Fibroblast of pulmonary artery (primary cell): ENCODE measurements at regions not wholly inside any gene's neighbourhood (a gene's known extent, or its start where the extent isn't known, plus 50 kb on each side); places are given as distances from the start of the nearest gene placed in this dataset.

Source experiments
- DNase-seq: peaks from one replicate; pipeline ENCODE4 v3.0.0-alpha.2; 2010; ENCODE audit warnings: low read depth
- H3K4me3 ChIP-seq: replicated peaks from 2 replicates; pipeline ENCODE4 v1.5.1; 2011; ENCODE audit warnings: low read depth, mild to moderate bottlenecking, control low read depth, low read length, moderate library complexity
- TF ChIP-seq, protein P1 (sequence below): IDR thresholded peaks from 2 replicates; pipeline ENCODE4 v1.5.1; 2011; ENCODE audit warnings: mild to moderate bottlenecking, control low read depth, low read length, inconsistent platforms; ENCODE audit errors: missing control alignments

DNA sequence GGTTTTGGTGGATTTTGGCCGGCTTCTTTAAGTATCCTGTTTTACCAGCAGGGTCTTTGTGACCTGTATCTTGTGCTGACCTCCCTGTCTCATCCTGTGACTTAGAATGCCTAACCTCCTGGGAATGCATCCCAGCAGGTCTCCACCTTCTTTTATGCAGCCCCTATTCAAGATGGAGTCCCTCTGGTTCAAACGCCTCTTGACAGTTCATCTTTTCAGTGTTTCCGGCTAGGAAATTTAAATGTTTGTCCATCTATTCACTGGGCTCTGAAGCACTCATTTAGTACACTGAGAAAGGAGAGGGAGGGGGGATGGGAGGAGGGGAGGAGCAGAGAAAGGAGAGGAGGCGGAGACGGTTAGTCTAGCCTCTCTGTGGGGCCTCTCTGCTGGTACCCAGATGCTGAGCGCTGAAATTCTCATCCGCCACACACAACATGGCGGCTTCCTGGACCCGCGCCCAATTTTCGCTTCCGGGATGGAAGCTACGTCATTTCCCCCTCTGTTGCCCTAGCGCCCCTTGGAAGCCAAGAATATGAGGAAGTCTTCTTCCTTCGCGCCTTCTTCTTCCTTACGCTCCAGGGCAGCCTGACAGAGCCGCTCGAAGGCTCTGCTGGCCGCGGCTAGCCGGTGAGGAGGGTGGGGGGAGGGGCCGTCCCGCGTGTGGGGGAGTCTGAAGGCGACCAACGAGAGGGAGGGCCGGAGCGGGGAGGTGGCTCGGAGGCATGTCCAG, 69.0 kb upstream of the SYT13 start:
- TF ChIP-seq, protein P1, sequence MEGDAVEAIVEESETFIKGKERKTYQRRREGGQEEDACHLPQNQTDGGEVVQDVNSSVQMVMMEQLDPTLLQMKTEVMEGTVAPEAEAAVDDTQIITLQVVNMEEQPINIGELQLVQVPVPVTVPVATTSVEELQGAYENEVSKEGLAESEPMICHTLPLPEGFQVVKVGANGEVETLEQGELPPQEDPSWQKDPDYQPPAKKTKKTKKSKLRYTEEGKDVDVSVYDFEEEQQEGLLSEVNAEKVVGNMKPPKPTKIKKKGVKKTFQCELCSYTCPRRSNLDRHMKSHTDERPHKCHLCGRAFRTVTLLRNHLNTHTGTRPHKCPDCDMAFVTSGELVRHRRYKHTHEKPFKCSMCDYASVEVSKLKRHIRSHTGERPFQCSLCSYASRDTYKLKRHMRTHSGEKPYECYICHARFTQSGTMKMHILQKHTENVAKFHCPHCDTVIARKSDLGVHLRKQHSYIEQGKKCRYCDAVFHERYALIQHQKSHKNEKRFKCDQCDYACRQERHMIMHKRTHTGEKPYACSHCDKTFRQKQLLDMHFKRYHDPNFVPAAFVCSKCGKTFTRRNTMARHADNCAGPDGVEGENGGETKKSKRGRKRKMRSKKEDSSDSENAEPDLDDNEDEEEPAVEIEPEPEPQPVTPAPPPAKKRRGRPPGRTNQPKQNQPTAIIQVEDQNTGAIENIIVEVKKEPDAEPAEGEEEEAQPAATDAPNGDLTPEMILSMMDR, result no peak
- H3K4me3 ChIP-seq, result peak overlapping the region; percentile 50
- peak; percentile 61 for DNase-seq

DNA sequence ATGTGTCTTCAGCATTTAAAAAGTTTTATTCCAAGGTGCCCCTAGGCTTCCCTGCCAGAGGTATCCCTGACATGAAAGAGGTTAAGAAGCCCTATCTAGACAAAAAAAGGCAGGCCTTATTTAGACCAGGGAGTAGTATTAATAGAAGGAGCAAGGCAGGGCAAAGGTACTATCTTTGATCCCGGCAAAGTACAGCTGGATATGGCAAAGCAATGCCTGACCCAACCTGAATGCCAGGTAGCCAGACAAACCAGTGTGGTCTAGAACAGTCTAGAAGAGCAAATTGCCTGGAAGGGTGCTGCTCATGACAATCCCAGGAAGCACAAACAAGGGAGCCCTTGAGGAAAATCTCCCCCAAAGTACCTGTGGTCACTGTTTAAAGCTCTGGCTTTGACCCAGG, 62.6 kb upstream of the SYT13 start:
- TF ChIP-seq, protein P1, result no peak
- no peak for DNase-seq

DNA sequence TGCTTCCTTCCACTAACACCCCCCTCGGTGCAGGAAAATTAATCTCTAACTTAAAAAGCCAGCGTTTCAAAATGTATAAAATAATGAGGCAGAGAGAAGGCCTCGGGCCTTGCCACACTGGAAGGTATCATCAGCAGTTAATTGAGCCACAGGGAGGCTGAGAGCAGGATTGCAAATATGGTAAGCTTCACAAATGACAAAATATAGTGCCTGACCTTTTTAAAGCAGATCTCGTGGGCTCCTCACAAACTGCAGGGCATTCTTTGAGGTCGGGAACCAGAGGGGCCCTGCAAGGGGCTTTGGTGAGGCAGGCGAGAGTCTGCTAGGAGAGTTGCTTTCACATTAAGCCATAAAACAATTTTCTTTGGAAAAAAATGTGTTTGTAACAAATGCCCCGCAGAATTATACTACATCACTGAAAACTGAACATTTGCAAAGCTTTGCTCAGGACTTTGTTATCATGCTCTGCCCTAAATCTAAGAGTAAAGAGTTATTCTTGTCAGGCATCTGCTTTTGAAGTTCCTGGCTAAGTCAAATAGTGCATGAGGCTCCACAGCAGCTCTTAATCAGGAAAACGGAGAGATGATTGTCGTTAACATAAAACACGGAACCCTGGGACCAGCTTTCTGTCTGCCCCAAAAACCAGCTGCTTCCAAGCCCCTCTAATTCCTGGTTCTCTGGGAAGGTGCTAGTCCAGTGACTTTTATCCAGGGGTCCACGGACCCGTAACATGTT, 61.4 kb upstream of the SYT13 start:
- TF ChIP-seq, protein P1, result no peak
- DNase-seq, result no peak
- H3K4me3 ChIP-seq, result no peak overlapping the region

More for the DNA sequence above, 62.6 kb upstream of the SYT13 start:
- no peak overlapping the region for H3K4me3 ChIP-seq

DNA sequence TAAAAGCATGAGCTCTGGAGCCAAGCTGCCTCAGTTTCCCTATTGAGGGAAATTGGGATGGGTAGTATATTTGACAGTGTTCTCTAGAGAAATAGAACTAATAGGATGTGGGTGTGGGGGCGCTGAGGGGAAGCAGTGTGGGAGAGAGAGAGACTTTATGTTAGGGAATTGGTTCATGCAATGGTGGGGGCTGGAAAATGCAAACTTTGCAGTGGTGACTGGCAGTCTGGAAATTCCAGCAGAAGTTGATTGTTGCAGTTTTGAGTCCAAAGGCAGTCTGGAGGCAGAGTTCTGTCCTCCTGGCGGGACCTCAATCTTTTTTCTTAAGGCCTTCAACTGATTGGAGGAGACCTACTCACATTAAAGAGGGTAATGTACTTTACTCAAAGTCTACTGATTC, 59.4 kb upstream of the SYT13 start:
- no peak overlapping the region for H3K4me3 ChIP-seq
- TF ChIP-seq, protein P1, result no peak
- DNase-seq, result no peak

DNA sequence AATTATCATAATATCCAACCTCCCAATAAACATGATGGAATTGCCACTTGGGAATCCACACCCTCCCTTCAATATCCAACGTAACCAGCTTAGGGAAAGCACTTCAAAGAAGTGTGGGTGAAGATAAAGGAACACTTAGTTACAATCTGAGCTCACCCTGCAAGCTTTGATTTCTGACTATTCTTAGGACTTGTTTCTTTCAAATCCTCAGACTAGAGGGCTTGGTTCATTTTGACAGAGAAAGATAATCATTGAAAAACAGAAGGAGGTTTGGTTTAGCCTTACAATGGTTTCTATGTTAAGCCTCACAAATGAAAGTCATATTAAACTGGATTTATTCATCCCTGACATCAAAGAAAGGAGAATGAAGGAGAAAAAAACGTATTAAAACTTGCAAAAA, 57.9 kb upstream of the SYT13 start:
- no peak for DNase-seq
- no peak overlapping the region for H3K4me3 ChIP-seq
- TF ChIP-seq, protein P1, result no peak

DNA sequence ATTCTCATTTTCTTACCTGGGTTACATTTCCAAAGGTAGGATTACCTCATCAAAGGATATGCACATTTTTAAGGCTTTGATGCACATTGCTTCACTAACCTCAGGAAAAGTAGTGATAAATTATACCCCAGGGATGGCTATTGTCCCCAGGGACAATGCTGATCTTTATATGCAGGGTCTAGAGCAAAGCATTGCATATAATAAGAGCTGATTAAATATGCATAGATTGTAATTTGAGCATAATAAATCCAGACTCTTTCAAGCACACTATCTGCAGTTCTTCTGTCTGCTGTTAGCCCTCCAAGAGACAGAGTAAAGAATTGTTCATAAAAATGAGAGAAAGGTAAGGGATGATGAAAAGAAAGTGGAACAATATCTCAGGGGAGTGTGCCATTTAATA, 57.3 kb upstream of the SYT13 start:
- TF ChIP-seq, protein P1, result no peak
- DNase-seq, result no peak
- H3K4me3 ChIP-seq, result no peak overlapping the region
